GM18502 (cell line): ENCODE measurements at regions not wholly inside any gene's neighbourhood (a gene's known extent, or its start where the extent isn't known, plus 50 kb on each side); places are given as distances from the start of the nearest gene placed in this dataset.

Experiments
- ATAC-seq: cut with Tn5 transposase; IDR thresholded peaks from one replicate; pipeline ENCODE4 v1.9.1; 2021; ENCODE audit warnings: mild to moderate bottlenecking; ENCODE audit not compliant: unreplicated experiment, poor library complexity

DNA sequence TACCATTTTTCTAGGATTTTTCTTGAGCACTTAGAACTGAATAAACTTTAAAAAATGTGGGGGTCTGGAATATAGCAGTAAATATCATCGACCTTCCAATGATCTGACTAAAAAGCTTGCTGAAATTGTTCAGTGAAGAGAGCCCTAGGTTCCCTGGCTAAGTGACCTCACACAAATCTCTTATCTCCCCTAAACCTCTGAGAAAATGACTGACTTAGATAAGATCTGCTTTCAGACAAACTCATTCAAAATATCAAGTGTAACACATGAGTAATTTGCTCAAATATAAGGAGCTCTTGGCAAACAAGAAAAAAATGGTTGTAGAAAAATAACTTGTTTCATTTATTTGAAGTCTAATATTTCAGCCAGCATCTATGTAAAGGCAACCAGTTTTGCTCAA is 441.7 kb upstream of the SLIT2 start:
- no peak for ATAC-seq

DNA sequence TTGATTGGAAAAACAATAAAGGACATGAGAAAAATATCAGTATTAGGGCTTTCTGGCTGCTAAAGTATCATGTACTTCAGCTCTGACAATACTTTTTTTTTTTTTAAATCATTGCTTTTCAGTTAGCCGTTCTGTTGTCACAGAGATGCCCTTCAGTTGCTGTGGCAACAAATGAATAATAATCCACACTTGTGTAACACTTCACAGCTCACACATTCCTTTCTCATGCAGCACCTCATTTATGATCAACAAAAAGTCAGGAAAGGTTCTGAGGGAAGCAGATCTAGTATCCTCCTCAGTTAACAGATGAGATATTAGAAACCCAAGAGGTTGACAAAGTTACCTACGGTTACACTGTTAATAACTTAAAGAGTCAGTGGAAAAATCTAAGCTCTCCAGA is 444.2 kb upstream of the SLIT2 start:
- ATAC-seq, result no peak

DNA sequence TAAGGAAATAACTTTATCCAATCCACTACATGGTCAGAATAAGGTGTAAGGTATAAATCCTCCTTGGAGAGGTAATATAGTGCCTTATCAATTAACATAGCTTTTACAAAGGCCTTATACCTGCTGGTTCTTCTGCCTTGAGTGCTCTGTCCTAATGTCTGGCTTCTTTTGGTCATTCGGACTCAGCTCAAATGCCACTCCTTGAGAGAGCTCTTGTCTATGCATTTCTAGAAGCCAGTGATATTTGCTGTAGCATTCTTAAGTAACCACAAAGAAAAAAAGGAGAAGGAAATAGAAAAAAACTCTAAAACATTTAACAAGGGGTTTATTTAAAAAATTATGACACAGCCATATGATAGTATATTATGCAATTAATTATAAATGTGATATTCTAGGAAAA is 444.8 kb upstream of the SLIT2 start:
- no peak for ATAC-seq

DNA sequence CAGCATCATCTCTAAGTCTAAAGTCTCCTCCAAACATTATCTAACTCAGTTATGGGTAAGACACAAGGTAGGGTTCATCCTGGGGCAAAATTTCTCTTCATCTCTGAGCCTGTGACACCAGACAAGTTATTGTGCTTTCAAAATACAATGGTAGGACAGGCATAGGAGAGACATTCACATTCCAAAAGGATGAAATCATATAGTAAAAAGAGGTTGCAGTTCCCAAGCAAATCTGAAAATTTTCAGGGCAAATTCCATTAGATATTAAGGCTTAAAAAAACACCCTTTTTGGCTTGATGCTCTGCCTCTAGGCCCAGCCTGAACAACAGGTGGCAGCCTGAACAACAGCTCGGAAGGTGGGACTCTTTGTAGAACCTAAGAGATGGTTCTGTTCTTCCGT is 448.3 kb upstream of the SLIT2 start:
- ATAC-seq, result no peak

DNA sequence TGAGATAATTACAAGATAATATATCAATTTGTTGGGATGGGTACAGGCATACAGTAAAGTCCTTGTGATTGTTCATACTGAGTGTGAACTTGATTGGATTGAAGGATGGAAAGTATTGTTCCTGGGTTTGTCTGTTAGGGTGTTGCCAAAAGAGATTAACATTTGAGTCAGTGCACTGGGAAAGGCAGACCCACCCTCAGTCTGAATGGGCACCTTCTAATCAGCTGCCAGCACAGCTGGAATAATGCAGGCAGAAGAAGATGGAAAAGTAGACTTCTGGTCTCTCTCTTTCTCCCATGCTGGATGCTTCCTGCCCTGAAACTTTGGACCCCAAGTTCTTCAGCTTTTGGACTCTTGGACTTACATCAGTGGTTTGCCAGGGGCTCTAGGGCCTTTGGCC is 457.9 kb upstream of the SLIT2 start:
- ATAC-seq, result no peak

DNA sequence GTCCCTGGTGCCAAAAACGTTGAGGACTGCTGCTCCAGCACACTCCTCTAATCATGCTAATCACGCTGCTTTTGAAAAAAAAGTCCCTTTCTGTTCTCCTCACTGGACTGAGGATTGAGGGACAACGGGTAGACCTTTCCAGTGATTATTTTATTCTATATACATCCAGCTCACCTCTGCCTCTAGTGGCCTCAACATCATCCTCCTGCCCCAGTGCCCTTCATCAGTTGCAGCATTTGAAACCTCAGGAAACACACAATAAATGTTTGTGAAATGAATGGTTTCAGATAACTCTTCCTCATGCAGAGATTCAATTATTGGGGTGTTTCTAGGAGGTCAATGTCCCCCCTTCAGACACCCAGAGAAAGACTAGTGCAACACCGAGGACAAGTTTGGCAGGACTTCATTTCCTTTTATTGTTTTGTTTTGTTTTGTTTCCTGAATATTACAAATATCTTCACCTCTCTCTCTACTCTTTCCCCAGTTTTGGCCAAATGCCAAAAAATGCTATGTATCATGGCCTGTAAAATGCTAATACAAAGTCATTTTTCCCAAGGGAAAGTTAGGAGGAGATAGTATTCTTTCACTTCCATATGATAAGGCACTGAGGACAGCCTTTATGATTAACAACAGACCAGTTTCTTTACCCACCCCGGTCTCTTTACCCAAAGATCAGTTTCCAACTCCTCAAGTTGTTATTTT is 460.1 kb upstream of the SLIT2 start:
- no peak for ATAC-seq

DNA sequence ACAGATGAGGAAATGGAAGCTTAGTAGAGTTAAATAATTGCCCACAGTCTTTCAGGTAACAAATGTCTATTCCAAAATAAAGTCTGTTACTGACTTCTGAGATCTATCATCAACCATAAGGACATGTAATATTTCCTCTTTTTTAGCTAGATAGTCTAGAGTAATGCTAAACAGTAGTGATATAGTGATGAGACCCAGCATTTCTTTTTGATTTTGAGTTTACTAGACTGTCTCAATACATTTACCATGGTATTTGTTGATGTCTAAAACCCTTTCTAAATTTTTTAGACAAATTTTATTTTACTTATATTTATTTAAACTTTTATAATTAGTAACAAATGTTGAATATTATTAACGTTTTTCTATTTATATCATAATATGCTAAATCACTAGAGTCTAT is 465.1 kb upstream of the SLIT2 start:
- ATAC-seq, result no peak

DNA sequence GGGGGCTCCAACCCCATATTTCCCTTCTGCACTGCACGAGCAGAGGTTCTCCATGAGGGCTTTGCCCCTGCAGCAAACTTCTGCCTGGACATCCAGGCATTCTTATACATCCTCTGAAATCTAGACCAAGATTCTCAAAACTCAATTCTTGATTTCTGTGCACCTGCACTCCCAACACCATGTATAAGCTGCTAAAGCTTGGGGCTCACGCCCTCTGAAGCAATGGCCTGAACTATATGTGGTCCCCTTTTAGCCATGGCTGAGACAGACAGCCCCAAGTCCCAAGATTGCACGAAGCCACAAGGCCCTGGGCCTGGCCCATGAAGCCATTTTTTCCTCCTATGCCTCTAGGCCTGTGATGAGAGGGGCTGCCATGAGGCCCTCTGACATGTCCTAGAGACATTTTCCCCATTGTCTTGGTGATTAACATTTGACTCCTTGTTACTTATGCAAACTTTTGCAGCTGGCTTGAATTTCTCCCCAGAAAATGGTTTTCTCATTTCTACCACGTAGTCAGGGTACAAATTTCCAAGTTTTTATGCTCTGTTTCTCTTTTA is 468.0 kb upstream of the SLIT2 start:
- no peak for ATAC-seq

DNA sequence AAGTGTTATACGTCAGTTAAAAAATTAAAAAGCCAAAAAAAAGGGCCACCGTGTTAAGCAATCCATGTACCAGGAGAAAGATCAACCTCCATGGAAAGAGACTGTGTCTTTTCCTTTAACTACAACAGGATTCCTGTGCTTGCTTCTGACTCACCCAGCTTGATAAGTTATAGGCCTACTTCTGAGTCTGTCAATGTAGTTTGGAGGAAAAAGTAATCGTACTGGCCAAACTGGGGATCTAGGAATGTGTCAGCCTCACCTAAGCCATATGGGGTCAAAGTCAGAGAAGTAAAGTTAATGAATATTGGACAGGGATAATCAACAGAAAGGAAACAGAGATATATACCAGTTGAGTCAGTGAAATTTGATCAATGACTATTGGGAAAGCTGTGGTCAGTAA is 470.8 kb upstream of the SLIT2 start:
- ATAC-seq, result no peak

DNA sequence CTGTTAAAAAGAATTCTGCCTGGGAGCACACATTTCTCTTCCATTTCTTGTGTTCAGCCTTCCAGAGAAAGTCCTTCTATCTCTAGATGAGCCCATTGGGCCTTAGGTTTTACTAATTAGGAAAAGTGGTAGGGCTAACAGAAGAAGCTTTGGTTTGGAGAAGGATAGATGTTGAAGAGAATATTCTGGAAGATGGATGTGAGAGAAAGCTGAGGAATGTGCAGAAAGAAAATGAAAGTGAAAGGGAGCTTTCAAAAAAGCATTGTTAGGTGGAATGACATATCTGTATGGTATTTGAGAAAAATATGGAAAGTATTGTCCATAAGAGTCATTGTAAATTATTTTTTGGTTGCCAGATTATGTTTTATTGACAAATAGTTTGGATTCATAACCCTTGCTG is 474.8 kb upstream of the SLIT2 start:
- no peak for ATAC-seq

DNA sequence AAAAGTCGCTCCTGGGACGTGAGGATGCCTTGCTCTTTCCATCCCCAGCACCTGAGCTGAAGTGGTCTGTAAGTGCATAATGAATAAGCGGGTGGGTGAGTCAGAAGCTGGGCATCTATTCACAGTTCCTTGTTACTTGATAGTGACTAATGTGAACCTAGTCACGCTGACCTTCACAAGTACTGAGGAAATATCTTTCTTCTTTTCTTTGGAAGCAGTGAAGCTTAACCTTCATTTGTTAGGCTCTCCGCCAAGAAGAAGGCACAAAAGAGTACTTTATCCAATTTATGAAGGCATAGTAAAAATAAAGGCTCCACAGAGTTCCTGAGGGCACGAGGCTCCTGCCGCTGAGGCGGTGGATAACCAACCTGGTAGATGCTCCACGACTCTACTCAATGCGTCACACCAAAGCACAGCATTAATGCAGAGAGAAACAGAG is 475.7 kb upstream of the SLIT2 start:
- no peak for ATAC-seq

DNA sequence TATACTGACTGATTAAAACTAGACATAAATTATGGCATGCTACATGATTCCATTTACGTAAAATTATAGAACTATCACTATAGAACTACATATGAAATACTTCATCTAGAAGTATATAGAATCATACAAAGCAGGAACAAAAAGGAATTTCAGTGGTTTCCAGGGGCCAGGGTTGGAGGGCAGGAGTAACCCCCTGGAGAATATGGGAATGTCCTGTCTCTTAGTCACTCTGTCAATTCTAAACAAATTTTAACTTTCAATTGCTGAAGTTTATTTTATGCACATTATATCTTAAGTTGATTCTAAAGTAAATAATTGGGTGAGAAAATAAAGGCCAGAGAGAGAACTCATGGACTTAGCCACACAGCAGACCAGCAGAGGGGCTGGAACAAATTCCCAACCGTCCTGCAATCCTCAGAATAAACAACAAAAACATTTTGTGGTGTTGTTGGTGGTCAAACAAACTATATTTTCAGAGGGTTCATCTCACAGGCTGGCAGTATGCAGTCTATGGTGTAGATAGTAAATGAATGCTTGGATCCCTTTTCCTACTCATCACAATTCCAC is 476.9 kb upstream of the SLIT2 start:
- ATAC-seq, result no peak

DNA sequence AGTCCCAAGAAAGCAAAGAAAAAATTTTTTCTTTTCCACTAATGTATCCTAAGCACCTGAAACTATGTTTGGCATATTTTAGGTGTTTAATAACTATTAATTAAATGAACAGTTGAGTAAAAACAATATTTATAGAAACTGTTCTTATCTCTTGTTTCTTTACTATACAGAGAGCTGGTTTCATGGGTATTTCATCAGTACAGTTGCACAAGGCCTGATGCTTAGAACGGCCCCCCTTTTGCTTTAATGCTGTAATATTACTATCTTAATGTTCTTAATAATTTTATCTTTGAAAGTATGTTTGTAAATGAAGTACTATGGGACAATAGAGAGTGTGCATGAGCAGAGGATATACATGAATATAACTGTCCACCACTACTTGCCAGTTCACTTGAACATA is 479.1 kb upstream of the SLIT2 start:
- no peak for ATAC-seq

DNA sequence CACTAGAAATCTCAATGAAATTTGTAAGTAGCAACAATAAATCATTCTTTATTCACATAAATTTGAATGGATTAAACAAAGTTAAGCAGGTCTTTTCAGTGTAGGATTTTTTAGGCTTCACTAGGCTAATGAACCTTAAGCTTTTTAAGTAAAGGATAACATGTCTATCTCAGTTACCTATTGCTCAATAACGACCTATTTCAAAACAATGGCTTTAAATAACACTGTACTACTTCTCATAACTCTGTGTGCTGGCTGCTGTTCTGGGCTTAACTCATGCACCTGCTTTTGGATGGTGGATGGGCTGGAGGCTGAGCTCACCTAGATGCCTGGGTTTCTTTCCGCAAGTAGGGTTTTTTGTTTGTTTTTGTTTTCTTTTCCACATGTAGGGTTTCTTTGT is 495.0 kb upstream of the SLIT2 start:
- ATAC-seq, result no peak

DNA sequence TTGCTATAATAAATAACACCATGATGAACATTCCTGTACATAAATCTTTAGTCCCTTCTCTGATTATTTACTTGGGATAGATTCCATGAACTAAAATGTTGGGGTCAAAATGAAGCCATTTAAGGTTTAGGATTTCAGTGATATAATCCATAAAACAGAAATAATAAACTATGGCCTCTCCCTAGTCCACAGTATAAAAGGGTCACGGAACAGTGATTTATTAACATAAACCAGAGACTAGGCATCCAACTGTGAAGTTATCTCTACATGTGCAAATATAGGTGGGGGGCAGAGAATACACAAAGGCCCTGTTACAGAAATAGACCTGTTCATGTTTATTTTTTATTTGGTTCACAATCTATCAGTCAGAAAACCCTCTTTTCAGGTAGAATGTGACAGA is 499.1 kb upstream of the SLIT2 start:
- no peak for ATAC-seq

DNA sequence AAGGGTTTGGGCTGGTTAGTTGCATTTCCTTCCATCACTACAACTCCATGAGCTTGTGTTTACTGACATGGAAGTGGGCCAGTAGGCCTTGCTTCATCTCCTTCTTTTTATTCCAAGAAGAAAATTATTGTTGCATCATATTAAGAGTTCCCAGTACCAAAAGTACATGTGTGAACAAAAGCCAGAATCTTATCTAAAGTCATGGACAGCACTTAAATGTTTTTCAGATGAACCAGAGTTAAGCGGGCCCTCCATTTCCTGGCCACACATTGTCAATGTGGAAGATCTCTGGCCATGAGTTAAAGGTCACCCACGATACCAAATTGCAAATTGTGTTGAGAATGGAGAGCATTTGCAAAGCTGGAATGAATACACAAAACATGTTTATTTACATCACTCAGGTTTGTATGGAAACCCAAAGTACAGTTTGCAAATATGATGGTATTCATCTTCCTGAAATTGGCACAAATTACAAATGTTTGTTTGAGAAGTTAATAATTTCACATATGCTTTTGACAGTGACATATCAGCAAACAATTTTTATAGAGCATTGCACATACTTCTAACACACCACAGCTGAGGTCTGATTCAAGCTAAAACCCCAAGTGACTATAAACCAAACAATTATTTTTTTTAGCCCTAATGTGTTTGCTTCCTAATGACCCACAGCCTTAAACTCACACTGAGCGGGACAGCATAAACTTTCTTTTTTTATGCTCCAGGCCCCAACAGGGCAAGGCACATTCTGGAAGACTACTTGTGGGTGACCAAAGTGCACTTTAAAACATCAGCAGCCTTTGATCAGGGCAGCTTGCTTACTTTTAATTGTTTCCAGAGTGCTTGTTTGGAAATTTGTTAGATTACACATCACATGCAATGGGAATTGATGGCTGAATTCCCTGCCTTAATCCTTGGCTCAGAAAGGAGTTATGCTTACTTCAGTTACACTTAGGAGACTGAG is 502.9 kb upstream of the SLIT2 start:
- no peak for ATAC-seq

DNA sequence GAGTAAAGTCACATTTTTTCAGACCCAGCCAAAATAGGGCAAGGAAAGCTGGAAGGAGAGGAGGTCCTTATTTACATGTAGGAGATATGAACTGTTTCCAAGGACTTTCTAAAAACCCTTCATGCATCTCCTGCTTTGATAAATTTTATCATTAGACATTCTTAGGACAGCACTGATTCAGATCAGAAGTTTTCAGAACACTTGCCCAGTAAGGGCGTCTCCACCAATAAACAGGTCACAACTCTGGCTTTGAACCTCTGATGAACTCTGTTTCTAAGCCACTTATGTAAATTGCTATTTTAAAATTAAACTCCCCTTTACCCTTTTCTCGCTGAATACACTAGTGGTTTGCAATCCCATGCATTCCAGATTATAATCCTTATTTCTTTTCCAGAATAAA is 505.3 kb upstream of the SLIT2 start:
- no peak for ATAC-seq

DNA sequence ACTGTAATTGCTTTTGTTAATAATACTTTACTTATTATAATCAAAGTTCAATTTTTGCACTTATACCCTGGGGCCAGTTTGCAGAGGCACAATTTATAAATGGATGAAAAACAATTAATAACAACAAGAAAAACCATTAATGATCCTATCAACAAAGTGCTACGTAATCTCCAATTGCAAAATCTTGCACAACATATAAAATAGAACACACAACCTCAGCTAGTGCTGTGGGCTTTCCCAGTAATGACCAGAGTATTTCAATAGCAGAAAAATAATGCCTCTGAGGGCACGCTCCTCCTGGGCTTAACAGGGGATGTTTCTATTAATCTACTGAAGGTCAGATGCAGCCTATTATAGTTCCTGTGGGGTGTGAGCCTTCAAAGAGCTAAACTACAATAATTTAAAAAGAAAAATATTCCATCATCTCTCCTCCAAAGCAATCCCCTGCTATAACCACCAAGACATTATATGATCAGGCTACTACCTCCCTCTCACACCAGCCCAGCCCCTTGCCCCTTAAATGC is 508.5 kb upstream of the SLIT2 start:
- ATAC-seq, result no peak

DNA sequence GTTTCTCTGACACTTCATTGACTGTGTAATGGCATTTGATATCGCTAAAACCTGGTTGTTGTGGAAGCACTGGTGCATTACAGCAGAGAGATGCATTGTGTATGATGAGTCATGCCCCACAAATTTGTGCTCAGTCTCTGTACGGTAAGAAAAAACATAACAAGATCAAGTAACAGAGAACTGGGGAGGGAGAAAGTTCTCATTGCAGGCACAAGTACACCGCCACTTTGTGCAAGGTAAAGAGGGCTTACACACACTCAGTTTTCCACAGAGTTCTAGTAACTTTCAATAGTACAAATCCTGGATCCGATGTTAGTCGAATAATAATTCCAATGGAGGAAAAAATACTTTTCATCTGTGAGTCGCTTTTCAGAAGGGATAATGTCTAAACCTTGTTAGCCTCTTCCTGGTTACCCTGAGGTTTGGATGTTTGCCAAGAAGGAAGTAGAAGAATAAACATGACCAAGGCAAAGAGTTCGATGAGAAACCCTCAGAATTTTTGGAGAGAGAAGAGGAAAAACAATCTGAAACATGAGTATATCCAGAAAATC is 512.5 kb upstream of the SLIT2 start:
- ATAC-seq, result no peak

DNA sequence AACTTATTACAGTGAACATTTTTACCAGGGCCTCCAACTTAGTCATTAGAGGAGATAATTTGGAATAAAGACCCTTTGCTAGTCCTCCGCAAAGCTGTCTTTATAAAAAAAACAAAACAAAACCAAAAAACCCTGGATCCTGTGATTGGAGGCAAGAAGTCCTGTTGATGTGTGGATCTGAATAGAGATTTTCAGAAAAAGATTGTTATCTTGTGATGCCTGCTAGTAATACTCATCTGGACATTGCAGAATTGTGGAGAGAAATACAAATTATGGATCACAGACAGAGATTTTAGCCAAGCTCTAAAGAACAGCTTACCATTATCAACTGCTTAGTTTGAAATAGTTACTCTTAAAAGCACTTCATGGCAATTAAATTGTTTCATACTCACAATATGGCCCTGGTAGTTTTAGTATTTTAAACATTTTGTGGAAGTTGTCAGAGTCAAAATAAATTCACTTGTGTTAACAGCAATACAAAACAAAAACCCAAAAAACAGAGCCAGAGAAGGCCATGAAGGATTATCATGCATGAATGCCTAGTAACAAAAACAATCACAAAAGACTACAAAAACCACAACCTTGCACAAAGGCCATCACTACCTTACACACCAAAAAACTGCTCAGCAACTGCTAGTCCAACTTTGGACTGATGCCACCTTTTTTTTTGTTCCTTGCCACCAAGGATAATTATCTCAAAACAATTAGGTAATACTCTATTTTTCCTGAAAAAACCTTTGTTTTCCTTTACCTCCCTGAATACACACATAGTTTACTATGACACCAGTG is 514.5 kb upstream of the SLIT2 start:
- no peak for ATAC-seq
